ENCODE measurements at regions not wholly inside any gene's neighbourhood (a gene's known extent, or its start where the extent isn't known, plus 50 kb on each side); places are given as distances from the start of the nearest gene placed in this dataset.

- H3K27me3 Mint-ChIP-seq (ENCODE audit: low read depth), result no peaks in the 10 kb centered on the region
- H3K4me1 Mint-ChIP-seq (ENCODE audit: low read depth), result no peaks in the 10 kb centered on the region
- H3K36me3 Mint-ChIP-seq (ENCODE audit: low read depth), result no peaks in the 10 kb centered on the region
- DNase-seq (ENCODE audit: low spot score), result no peak
- no peak for TF ChIP-seq CTCF (IDR thresholded peaks at IDR 0.05)
- H3K9me3 Mint-ChIP-seq (ENCODE audit: low read depth), result no peaks in the 10 kb centered on the region
- H3K27ac Mint-ChIP-seq (ENCODE audit: unreplicated experiment), result no peak overlapping the region
- H3K4me3 Mint-ChIP-seq (ENCODE audit: unreplicated experiment), result no peak overlapping the region
These were observed 694.2 kb upstream of the CDH7 start for GRCh38 chr18:65056575-65056974.

DNA sequence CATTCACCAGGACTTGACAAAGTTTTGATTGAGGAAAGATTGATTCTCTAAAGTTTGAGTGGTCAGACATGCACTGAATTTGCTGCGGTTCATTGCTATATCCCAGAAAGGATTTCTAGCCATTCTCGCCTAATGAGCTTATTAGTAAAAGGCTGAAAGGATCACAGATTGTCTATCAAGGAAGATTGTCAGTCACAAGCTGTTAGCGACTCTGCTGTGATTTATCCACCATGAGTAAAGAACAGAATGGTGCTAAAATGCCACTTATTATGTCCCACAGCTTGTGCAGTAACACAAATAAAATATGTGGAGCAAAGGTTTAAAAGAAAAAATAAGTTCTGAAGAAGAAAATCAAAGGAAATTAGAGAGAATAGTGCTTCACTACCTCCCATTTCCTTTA is 701.2 kb upstream of the CDH7 start:
- Mint-ChIP-seq H3K4me3 (ENCODE audit: unreplicated experiment) (no peak overlapping the region), H3K9me3 (ENCODE audit: low read depth) (peaks cover 5% of the 10 kb centered on the region), H3K27me3 (ENCODE audit: low read depth) (no peaks in the 10 kb centered on the region), H3K4me1 (ENCODE audit: low read depth) (no peaks in the 10 kb centered on the region), H3K36me3 (ENCODE audit: low read depth) (no peaks in the 10 kb centered on the region), H3K27ac (ENCODE audit: unreplicated experiment) (no peak overlapping the region)
- TF ChIP-seq CTCF (IDR thresholded peaks at IDR 0.05), result no peak
- no peak for DNase-seq (ENCODE audit: low spot score)

DNA sequence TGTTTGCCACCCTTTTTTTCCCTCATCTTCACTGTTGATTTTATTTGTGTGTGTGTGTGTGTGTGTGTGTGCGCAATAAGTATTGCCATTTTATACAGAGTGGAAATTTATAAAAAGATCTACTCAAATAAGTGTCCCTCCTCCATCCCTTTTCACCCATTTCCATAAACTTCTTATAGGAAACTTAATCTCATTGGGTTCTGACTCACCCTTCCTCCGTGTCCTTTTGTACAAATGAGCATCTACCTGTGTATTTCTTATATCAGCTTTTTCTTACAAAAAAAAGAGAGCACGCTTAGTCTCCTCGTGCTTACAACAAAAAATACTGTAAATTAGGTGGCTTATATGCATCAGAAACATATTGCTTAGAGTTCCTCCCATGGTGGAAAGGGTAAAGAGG is 711.2 kb upstream of the CDH7 start:
- H3K4me3 Mint-ChIP-seq (ENCODE audit: unreplicated experiment), result no peak overlapping the region
- H3K9me3 Mint-ChIP-seq (ENCODE audit: low read depth), result no peaks in the 10 kb centered on the region
- no peak overlapping the region for H3K27ac Mint-ChIP-seq (ENCODE audit: unreplicated experiment)
- no peaks in the 10 kb centered on the region for H3K27me3 Mint-ChIP-seq (ENCODE audit: low read depth)
- no peaks in the 10 kb centered on the region for H3K36me3 Mint-ChIP-seq (ENCODE audit: low read depth)
- no peak for TF ChIP-seq CTCF (IDR thresholded peaks at IDR 0.05)
- DNase-seq (ENCODE audit: low spot score), result no peak
- H3K4me1 Mint-ChIP-seq (ENCODE audit: low read depth), result no peaks in the 10 kb centered on the region

- H3K4me3 Mint-ChIP-seq (ENCODE audit: unreplicated experiment), result no peak overlapping the region
- no peaks in the 10 kb centered on the region for H3K4me1 Mint-ChIP-seq (ENCODE audit: low read depth)
- H3K9me3 Mint-ChIP-seq (ENCODE audit: low read depth), result no peaks in the 10 kb centered on the region
- no peaks in the 10 kb centered on the region for H3K36me3 Mint-ChIP-seq (ENCODE audit: low read depth)
- no peak overlapping the region for H3K27ac Mint-ChIP-seq (ENCODE audit: unreplicated experiment)
- no peak for TF ChIP-seq CTCF (IDR thresholded peaks at IDR 0.05)
- no peak for DNase-seq (ENCODE audit: low spot score)
- H3K27me3 Mint-ChIP-seq (ENCODE audit: low read depth), result no peaks in the 10 kb centered on the region
These were observed 715.1 kb upstream of the CDH7 start for GRCh38 chr18:65035701-65036100.

GRCh38 chr18:65025756-65026155 is 725.1 kb upstream of the CDH7 start:
- Mint-ChIP-seq H3K27ac (ENCODE audit: unreplicated experiment) (no peak overlapping the region), H3K4me1 (ENCODE audit: low read depth) (no peaks in the 10 kb centered on the region), H3K27me3 (ENCODE audit: low read depth) (no peaks in the 10 kb centered on the region), H3K9me3 (ENCODE audit: low read depth) (peaks cover 9% of the 10 kb centered on the region), H3K36me3 (ENCODE audit: low read depth) (no peaks in the 10 kb centered on the region), H3K4me3 (ENCODE audit: unreplicated experiment) (no peak overlapping the region)
- DNase-seq (ENCODE audit: low spot score), result no peak
- TF ChIP-seq CTCF (IDR thresholded peaks at IDR 0.05), result no peak

All from chondrocyte (in vitro differentiated cells).